ENCODE measurements at regions not wholly inside any gene's neighbourhood (a gene's known extent, or its start where the extent isn't known, plus 50 kb on each side); places are given as distances from the start of the nearest gene placed in this dataset.

DNA sequence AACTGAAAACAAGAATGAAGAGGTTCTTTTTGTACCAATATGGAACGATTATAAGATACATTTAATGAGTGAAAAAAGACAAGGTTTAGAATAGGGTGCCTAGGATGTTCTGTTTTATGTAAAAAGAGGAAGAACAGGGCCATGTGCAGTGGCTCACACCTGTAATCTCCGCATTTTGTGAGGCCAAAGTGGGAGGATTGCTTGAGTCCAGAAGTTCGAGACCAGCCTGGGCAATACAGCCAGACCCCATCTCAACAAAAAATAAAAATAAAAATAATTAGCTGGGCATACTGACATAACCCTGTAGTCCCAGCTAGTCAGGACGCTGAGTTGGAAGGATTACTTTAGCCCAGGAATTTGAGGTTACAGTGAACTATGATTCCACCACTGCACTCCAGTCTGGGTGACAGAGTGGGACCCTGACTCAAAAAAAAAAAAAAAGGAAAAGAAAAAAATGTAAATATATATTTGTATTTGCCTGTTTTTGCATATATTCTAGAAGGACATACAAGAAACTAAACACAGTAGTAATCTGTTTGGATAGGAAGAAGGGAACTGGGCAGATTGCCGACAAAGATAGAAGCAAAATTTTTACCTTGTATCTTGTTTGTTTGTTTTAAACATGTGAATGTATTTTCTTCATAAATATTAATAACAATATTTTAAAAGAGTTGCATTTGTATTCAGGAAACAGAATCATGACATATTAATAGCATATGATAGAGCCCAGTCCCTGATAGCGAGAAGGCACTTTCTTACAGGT is 174.3 kb downstream of the SOX2 start:
- no peaks in the 10 kb centered on the region for H3K9me3 Mint-ChIP-seq (ENCODE audit: unreplicated experiment)
- H3K36me3 Mint-ChIP-seq (ENCODE audit: low read depth, unreplicated experiment), result no peaks in the 10 kb centered on the region
- Histone ChIP-seq H3K27me3 (ENCODE audit: insufficient read depth, low read length) (no peaks in the 10 kb centered on the region), H3K9ac (ENCODE audit: low read length) (no peak overlapping the region), H3K79me2 (ENCODE audit: insufficient read depth, low read length) (no peaks in the 10 kb centered on the region), H3K4me2 (ENCODE audit: low read length) (no peak overlapping the region), H3K9me3 (ENCODE audit: insufficient read depth, low read depth, low read length) (peaks cover 3% of the 10 kb centered on the region), H3K36me3 (ENCODE audit: insufficient read depth, low read length) (no peaks in the 10 kb centered on the region), H4K20me1 (ENCODE audit: insufficient read depth, low read length) (no peaks in the 10 kb centered on the region), H2AFZ (ENCODE audit: low read depth, low read length) (no peak overlapping the region), H3K27ac (ENCODE audit: low read depth, low read length) (no peak overlapping the region), H3K4me3 (ENCODE audit: insufficient read depth, low read depth, low read length) (no peak overlapping the region), H3K4me1 (ENCODE audit: insufficient read depth, low read length) (no peaks in the 10 kb centered on the region)
- no peaks in the 10 kb centered on the region for H3K27me3 Mint-ChIP-seq (ENCODE audit: low read depth, unreplicated experiment)
- H3K27ac Mint-ChIP-seq (ENCODE audit: unreplicated experiment), result no peak overlapping the region
- no peak overlapping the region for H3K4me3 Mint-ChIP-seq (ENCODE audit: unreplicated experiment)
- TF ChIP-seq, protein P1, sequence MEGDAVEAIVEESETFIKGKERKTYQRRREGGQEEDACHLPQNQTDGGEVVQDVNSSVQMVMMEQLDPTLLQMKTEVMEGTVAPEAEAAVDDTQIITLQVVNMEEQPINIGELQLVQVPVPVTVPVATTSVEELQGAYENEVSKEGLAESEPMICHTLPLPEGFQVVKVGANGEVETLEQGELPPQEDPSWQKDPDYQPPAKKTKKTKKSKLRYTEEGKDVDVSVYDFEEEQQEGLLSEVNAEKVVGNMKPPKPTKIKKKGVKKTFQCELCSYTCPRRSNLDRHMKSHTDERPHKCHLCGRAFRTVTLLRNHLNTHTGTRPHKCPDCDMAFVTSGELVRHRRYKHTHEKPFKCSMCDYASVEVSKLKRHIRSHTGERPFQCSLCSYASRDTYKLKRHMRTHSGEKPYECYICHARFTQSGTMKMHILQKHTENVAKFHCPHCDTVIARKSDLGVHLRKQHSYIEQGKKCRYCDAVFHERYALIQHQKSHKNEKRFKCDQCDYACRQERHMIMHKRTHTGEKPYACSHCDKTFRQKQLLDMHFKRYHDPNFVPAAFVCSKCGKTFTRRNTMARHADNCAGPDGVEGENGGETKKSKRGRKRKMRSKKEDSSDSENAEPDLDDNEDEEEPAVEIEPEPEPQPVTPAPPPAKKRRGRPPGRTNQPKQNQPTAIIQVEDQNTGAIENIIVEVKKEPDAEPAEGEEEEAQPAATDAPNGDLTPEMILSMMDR (IDR thresholded peaks at IDR 0.05; ENCODE audit: insufficient read depth, low read depth, low read length), result no peak
- no peak for TF ChIP-seq EZH2 (IDR thresholded peaks at IDR 0.05; ENCODE audit: insufficient read depth, low read length)
- no peak for FAIRE-seq
- no peak for DNase-seq (ENCODE audit: low read depth)
- peaks cover 12% of the 10 kb centered on the region for H3K4me1 Mint-ChIP-seq (ENCODE audit: low read depth, unreplicated experiment)

DNA sequence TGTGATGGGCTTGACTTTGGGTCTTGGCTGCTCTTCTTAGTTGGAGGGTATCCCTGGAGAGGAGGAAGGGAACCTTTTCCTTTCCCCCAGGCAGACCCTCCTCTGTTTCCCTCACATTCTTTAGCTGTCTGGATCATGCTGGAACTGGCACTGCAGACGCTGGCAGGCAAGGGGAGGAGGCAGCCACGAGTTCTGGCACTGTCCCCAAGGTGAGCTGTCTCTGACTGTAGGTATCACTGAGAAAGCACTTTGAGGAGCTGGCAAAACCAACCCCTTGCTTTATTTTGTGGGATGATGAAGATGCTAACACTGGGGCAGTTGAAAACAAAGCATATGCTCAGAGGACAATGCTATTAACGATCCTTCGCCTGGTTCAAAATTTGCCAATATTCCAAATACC is 175.0 kb downstream of the SOX2 start:
- no peak for DNase-seq (ENCODE audit: low read depth)
- FAIRE-seq, result no peak
- Mint-ChIP-seq H3K27ac (ENCODE audit: unreplicated experiment) (no peak overlapping the region), H3K4me3 (ENCODE audit: unreplicated experiment) (no peak overlapping the region), H3K9me3 (ENCODE audit: unreplicated experiment) (no peaks in the 10 kb centered on the region), H3K36me3 (ENCODE audit: low read depth, unreplicated experiment) (no peaks in the 10 kb centered on the region), H3K4me1 (ENCODE audit: low read depth, unreplicated experiment) (peaks cover 12% of the 10 kb centered on the region), H3K27me3 (ENCODE audit: low read depth, unreplicated experiment) (no peaks in the 10 kb centered on the region)
- Histone ChIP-seq H3K4me1 (ENCODE audit: insufficient read depth, low read length) (no peaks in the 10 kb centered on the region), H3K4me3 (ENCODE audit: insufficient read depth, low read depth, low read length) (no peak overlapping the region), H3K27me3 (ENCODE audit: insufficient read depth, low read length) (no peaks in the 10 kb centered on the region), H4K20me1 (ENCODE audit: insufficient read depth, low read length) (no peaks in the 10 kb centered on the region), H3K79me2 (ENCODE audit: insufficient read depth, low read length) (no peaks in the 10 kb centered on the region), H2AFZ (ENCODE audit: low read depth, low read length) (no peak overlapping the region), H3K9me3 (ENCODE audit: insufficient read depth, low read depth, low read length) (peaks cover 3% of the 10 kb centered on the region), H3K36me3 (ENCODE audit: insufficient read depth, low read length) (no peaks in the 10 kb centered on the region), H3K27ac (ENCODE audit: low read depth, low read length) (no peak overlapping the region), H3K4me2 (ENCODE audit: low read length) (no peak overlapping the region), H3K9ac (ENCODE audit: low read length) (no peak overlapping the region)
- no peak for TF ChIP-seq EZH2 (IDR thresholded peaks at IDR 0.05; ENCODE audit: insufficient read depth, low read length)
- TF ChIP-seq, protein P1 (IDR thresholded peaks at IDR 0.05; ENCODE audit: insufficient read depth, low read depth, low read length), result no peak

DNA sequence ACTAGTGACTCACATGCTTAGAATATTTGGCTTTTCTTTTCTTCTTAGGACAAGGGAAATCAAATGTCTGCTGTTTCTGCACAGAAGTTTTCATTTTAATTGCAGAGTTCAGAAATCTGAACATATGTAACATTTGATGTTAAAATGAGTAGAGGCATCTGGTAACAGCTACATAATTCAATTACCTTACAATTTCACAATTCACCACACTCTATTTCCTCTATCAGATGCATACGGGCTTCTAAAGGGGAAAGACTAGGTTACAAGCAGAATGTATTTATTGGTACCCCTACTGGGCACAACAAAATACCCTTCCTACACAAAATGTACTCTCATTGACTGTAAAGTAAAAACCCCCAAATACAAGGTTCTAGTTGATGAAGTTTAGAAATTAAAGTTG is 176.0 kb downstream of the SOX2 start:
- Histone ChIP-seq H3K36me3 (ENCODE audit: insufficient read depth, low read length) (no peaks in the 10 kb centered on the region), H3K9me3 (ENCODE audit: insufficient read depth, low read depth, low read length) (peaks cover 3% of the 10 kb centered on the region), H3K79me2 (ENCODE audit: insufficient read depth, low read length) (no peaks in the 10 kb centered on the region), H3K27ac (ENCODE audit: low read depth, low read length) (no peak overlapping the region), H3K4me2 (ENCODE audit: low read length) (no peak overlapping the region), H3K4me3 (ENCODE audit: insufficient read depth, low read depth, low read length) (no peak overlapping the region), H3K27me3 (ENCODE audit: insufficient read depth, low read length) (no peaks in the 10 kb centered on the region), H2AFZ (ENCODE audit: low read depth, low read length) (no peak overlapping the region), H3K9ac (ENCODE audit: low read length) (no peak overlapping the region), H3K4me1 (ENCODE audit: insufficient read depth, low read length) (no peaks in the 10 kb centered on the region), H4K20me1 (ENCODE audit: insufficient read depth, low read length) (no peaks in the 10 kb centered on the region)
- no peaks in the 10 kb centered on the region for H3K9me3 Mint-ChIP-seq (ENCODE audit: unreplicated experiment)
- H3K27me3 Mint-ChIP-seq (ENCODE audit: low read depth, unreplicated experiment), result peaks cover 2% of the 10 kb centered on the region
- H3K4me3 Mint-ChIP-seq (ENCODE audit: unreplicated experiment), result no peak overlapping the region
- DNase-seq (ENCODE audit: low read depth) (no peak), FAIRE-seq (no peak)
- no peaks in the 10 kb centered on the region for H3K36me3 Mint-ChIP-seq (ENCODE audit: low read depth, unreplicated experiment)
- H3K27ac Mint-ChIP-seq (ENCODE audit: unreplicated experiment), result no peak overlapping the region
- TF ChIP-seq, protein P1 (IDR thresholded peaks at IDR 0.05; ENCODE audit: insufficient read depth, low read depth, low read length), result no peak
- TF ChIP-seq EZH2 (IDR thresholded peaks at IDR 0.05; ENCODE audit: insufficient read depth, low read length), result no peak
- peaks cover 12% of the 10 kb centered on the region for H3K4me1 Mint-ChIP-seq (ENCODE audit: low read depth, unreplicated experiment)

Measured in astrocyte (in vitro differentiated cells and primary cell).